ENCODE measurements at regions not wholly inside any gene's neighbourhood (a gene's known extent, or its start where the extent isn't known, plus 50 kb on each side); places are given as distances from the start of the nearest gene placed in this dataset.
A peak's percentile ranks its signal among the peaks of the same experiment; 100 is the strongest.

DNA sequence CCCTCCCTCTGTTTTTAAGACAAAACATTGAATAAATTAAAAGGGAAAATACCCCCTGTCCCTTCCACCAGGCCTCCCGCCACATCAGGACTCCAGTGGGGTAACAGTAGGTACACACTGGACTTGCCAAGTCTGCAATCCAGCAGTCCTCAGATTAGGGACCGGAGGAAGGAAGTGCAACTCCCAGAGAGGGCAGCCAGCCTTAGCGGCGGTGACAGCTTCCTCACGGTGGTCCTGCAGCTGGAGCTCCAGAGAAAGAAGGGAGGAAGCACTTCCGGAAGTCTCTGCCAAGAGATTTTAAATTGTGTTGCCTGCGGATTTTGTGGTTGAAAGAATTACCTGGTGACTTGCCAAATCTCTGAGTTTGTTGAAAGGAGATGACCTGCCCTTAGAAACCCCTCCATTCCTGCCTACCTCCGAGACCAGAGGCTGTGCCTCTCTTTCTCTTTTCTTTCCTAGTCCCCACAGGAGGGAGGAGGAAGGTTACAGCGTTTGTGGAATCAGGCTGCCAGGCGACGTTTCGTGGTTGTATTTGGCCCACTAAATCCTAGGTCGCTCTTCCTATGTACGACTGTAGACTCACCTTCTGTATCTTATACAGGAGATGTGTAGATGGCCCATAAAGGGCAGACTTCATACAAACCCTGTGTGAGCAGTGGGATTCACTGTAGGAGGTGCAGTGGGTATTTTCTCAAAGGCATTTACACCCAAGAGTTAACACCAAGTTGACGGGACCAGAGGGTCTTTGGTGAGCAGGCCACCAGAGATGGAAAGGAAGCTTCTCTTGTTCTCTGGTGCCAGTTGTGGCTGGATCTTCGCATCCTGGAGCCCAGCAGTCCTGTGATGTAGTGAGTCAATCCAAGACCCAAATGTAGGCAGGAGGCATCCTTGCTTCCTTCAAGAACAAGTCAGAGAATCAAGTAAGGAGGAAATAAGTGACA is 77.9 kb downstream of the INSIG1 start (continued):
- TF ChIP-seq ZNF462 (CRISPR knock-in tag; IDR thresholded peaks at IDR 0.05) (no peak), CREB1 (CRISPR knock-in tag; IDR thresholded peaks at IDR 0.05; ENCODE audit: low read depth) (no peak), REST (IDR thresholded peaks at IDR 0.05; ENCODE audit: unreplicated experiment) (no peak), NANOG (IDR thresholded peaks at IDR 0.05; ENCODE audit: borderline replicate concordance) (no peak), EZH2 (IDR thresholded peaks at IDR 0.05; ENCODE audit: low read depth, unreplicated experiment) (peak; percentile 82), POLR2AphosphoS5 (IDR thresholded peaks at IDR 0.05; ENCODE audit: low read depth) (no peak), EZH2phosphoT487 (IDR thresholded peaks at IDR 0.05; ENCODE audit: unreplicated experiment) (peak; percentile 28)
- TF ChIP-seq, protein P1, sequence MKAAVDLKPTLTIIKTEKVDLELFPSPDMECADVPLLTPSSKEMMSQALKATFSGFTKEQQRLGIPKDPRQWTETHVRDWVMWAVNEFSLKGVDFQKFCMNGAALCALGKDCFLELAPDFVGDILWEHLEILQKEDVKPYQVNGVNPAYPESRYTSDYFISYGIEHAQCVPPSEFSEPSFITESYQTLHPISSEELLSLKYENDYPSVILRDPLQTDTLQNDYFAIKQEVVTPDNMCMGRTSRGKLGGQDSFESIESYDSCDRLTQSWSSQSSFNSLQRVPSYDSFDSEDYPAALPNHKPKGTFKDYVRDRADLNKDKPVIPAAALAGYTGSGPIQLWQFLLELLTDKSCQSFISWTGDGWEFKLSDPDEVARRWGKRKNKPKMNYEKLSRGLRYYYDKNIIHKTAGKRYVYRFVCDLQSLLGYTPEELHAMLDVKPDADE (IDR thresholded peaks at IDR 0.05) = no peak

Measured in GM23338 (cell line).